RWPE2 (cell line): ENCODE measurements at regions not wholly inside any gene's neighbourhood (a gene's known extent, or its start where the extent isn't known, plus 50 kb on each side); places are given as distances from the start of the nearest gene placed in this dataset.

Experiments
- ATAC-seq: fragments of 200-7000 bp; cut with Tn5 transposase; 3 replicates; pipeline ENCODE4 v1.9.1; 2021; ENCODE audit warnings: low read depth
- DNase-seq: peaks from one replicate; pipeline ENCODE4 v3.0.0-alpha.2; 2020; ENCODE audit warnings: low spot score
- H3K27ac ChIP-seq: fragments of 450-650 bp; 2 replicates; pipeline ENCODE4 v1.5.1; 2017; ENCODE audit warnings: mild to moderate bottlenecking; ENCODE audit not compliant: poor library complexity, severe bottlenecking
- H3K27me3 ChIP-seq: fragments of 250-450 bp; sonication (Bioruptor Pico); 2 replicates; pipeline ENCODE4 v1.5.1; 2021; ENCODE audit warnings: mild to moderate bottlenecking, moderate library complexity; ENCODE audit not compliant: insufficient read depth, poor library complexity, severe bottlenecking
- H3K36me3 ChIP-seq: fragments of 250-450 bp; sonication (Bioruptor Pico); 2 replicates; pipeline ENCODE4 v1.5.1; 2020; ENCODE audit warnings: low read depth, mild to moderate bottlenecking, moderate library complexity
- H3K4me1 ChIP-seq: fragments of 250-450 bp; sonication (Bioruptor Pico); 2 replicates; pipeline ENCODE4 v1.5.1; 2021; ENCODE audit warnings: mild to moderate bottlenecking, moderate library complexity; ENCODE audit not compliant: insufficient read depth, poor library complexity, severe bottlenecking
- H3K4me3 ChIP-seq: fragments of 250-450 bp; sonication (Bioruptor Pico); 2 replicates; pipeline ENCODE4 v1.5.1; 2021; ENCODE audit warnings: mild to moderate bottlenecking, moderate library complexity; ENCODE audit not compliant: severe bottlenecking
- H3K9me3 ChIP-seq: fragments of 250-450 bp; sonication (Bioruptor Pico); 2 replicates; pipeline ENCODE4 v1.5.1; 2021; ENCODE audit warnings: mild to moderate bottlenecking, moderate library complexity; ENCODE audit not compliant: severe bottlenecking
- TF ChIP-seq, protein P1 (sequence below): fragments of 450-650 bp; IDR thresholded peaks from one replicate; pipeline ENCODE4 v1.5.1; 2017; ENCODE audit warnings: mild to moderate bottlenecking, moderate library complexity; ENCODE audit not compliant: poor library complexity, severe bottlenecking

DNA sequence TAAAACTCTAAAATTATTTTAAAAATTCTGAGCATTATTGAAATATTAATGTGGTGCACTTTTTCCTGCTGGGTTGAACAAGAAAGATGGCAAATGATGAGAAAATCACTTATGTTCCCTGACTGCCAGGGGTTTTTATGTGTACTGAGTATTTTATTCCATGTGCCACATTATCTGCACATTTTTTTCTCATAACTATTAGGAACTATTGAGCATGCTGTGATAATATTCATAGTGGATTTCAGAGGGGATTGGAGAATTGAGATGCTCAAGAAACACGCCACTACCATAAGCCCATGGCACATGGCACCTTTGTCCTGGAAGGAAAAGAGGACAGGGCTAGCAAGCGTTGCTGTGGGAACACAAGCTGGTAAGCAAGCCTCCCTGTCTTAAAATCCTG, 478.5 kb upstream of the GYPC start:
- H3K4me3 ChIP-seq = no peak overlapping the region
- TF ChIP-seq, protein P1, sequence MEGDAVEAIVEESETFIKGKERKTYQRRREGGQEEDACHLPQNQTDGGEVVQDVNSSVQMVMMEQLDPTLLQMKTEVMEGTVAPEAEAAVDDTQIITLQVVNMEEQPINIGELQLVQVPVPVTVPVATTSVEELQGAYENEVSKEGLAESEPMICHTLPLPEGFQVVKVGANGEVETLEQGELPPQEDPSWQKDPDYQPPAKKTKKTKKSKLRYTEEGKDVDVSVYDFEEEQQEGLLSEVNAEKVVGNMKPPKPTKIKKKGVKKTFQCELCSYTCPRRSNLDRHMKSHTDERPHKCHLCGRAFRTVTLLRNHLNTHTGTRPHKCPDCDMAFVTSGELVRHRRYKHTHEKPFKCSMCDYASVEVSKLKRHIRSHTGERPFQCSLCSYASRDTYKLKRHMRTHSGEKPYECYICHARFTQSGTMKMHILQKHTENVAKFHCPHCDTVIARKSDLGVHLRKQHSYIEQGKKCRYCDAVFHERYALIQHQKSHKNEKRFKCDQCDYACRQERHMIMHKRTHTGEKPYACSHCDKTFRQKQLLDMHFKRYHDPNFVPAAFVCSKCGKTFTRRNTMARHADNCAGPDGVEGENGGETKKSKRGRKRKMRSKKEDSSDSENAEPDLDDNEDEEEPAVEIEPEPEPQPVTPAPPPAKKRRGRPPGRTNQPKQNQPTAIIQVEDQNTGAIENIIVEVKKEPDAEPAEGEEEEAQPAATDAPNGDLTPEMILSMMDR = no peak
- H3K9me3 ChIP-seq = peaks cover 1% of the 10 kb centered on the region
- no peaks in the 10 kb centered on the region for H3K4me1 ChIP-seq
- DNase-seq = no peak
- ATAC-seq = no peak
- no peaks in the 10 kb centered on the region for H3K36me3 ChIP-seq
- H3K27ac ChIP-seq = no peak overlapping the region
- H3K27me3 ChIP-seq = no peaks in the 10 kb centered on the region

DNA sequence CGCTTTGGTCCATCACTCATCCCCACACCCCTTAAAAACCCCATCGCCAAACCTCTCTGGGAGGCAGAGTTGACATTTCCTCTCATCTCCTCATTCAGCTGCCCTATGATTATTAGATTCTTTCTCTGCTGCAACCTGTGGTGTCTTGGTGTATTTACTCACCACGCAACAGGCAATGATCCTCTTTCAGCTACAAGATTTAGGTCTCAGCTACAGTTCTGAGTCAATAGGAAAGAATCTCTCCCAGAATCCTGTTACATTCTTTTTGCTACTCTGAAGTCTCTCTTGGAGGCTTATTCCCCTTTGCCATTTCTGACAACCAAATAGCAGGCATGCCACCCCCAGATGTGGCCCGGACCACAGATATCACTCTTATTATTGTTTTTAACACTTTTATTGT, 468.3 kb upstream of the GYPC start:
- TF ChIP-seq, protein P1 = no peak
- no peak for DNase-seq
- Histone ChIP-seq H3K4me1 (no peaks in the 10 kb centered on the region), H3K27me3 (no peaks in the 10 kb centered on the region), H3K27ac (no peak overlapping the region), H3K9me3 (no peaks in the 10 kb centered on the region), H3K36me3 (no peaks in the 10 kb centered on the region), H3K4me3 (no peak overlapping the region)
- no peak for ATAC-seq

DNA sequence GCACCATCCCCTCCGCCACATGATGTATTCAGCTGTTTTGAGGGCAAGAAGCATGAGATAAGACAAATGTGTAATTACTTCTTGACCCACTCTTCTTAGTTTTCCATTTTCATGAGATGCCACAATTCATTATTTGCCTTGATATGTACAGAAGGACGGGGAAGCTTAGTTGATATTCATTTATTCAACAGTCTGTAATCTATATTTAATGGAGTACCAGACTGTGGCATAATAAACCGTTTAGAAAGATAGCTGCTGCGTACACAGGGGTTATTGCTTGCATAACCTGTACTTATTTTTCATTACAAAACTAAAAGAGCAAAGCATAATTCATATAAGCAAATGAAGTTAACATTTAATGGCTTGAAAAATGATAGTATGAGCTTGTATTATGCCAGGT, 466.4 kb upstream of the GYPC start:
- Histone ChIP-seq H3K27ac (no peak overlapping the region), H3K9me3 (no peaks in the 10 kb centered on the region), H3K27me3 (no peaks in the 10 kb centered on the region), H3K36me3 (no peaks in the 10 kb centered on the region), H3K4me3 (no peak overlapping the region), H3K4me1 (no peaks in the 10 kb centered on the region)
- ATAC-seq = no peak
- DNase-seq = no peak
- TF ChIP-seq, protein P1 = no peak

DNA sequence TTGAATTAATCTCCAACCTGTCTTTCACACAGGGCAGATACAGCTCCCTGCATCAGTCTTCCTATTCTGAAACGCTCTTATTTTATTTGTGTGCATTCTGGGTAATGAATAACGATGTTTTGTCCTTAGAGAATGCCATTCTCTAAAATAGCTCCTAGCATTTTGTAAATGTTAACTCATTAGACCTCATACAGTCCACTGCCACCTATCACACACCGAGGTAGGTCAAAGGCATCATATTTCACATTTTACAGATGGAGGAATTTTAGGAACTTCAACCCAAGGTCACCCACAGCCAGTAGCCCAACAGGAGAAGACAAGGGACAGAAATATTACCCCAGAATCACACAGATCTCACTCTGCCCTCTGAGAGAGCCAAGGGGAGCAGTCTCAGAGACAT, 455.4 kb upstream of the GYPC start:
- H3K4me3 ChIP-seq = no peak overlapping the region
- no peak overlapping the region for H3K27ac ChIP-seq
- ATAC-seq = no peak
- H3K36me3 ChIP-seq = no peaks in the 10 kb centered on the region
- no peaks in the 10 kb centered on the region for H3K9me3 ChIP-seq
- H3K4me1 ChIP-seq = no peaks in the 10 kb centered on the region
- no peak for DNase-seq
- no peaks in the 10 kb centered on the region for H3K27me3 ChIP-seq
- TF ChIP-seq, protein P1 = no peak

DNA sequence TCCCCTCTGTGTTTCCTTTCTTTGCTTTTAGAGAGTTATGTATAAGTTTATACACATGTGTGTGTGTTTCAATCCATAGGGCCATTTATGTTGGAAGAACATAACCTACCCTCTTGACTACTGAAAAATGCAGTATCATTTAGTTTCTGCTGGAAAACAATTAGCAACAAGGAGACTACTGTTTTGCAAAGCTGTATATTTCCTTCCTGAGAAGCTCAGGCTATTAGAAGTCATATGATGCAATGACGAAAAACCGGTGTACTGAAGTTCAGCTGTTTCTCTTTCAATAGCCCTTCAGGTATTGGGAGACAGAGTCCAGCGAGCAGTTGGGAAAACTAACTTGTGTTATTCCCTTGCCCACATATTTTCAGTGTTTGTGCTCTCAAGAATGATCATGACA, 447.7 kb upstream of the GYPC start:
- Histone ChIP-seq H3K27ac (no peak overlapping the region), H3K36me3 (no peaks in the 10 kb centered on the region), H3K4me1 (no peaks in the 10 kb centered on the region), H3K27me3 (no peaks in the 10 kb centered on the region), H3K4me3 (no peak overlapping the region), H3K9me3 (no peaks in the 10 kb centered on the region)
- ATAC-seq (no peak), DNase-seq (no peak)
- TF ChIP-seq, protein P1 = no peak
